ENCODE measurements at regions not wholly inside any gene's neighbourhood (a gene's known extent, or its start where the extent isn't known, plus 50 kb on each side); places are given as distances from the start of the nearest gene placed in this dataset.

GRCh38 chr1:80211691-80212380, 1205.3 kb upstream of the ADGRL4 start:
- TF ChIP-seq, protein P1, sequence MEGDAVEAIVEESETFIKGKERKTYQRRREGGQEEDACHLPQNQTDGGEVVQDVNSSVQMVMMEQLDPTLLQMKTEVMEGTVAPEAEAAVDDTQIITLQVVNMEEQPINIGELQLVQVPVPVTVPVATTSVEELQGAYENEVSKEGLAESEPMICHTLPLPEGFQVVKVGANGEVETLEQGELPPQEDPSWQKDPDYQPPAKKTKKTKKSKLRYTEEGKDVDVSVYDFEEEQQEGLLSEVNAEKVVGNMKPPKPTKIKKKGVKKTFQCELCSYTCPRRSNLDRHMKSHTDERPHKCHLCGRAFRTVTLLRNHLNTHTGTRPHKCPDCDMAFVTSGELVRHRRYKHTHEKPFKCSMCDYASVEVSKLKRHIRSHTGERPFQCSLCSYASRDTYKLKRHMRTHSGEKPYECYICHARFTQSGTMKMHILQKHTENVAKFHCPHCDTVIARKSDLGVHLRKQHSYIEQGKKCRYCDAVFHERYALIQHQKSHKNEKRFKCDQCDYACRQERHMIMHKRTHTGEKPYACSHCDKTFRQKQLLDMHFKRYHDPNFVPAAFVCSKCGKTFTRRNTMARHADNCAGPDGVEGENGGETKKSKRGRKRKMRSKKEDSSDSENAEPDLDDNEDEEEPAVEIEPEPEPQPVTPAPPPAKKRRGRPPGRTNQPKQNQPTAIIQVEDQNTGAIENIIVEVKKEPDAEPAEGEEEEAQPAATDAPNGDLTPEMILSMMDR (IDR thresholded peaks at IDR 0.05) = no peak
- no peak for TF ChIP-seq POLR2A (IDR thresholded peaks at IDR 0.05)

Data from adrenal gland (tissue), 5 donors.